Large intestine (tissue), 3 donors: ENCODE measurements at regions not wholly inside any gene's neighbourhood (a gene's known extent, or its start where the extent isn't known, plus 50 kb on each side); places are given as distances from the start of the nearest gene placed in this dataset.

Source experiments
- DNase-seq, 2 donors: peaks; one replicate each; pipeline versions ENCODE4 v3.0.0 to v3.0.0-alpha.2; 2013
- H3K27ac ChIP-seq: one replicate; pipeline ENCODE4 v1.5.1; 2013; ENCODE audit warnings: low read length
- H3K27me3 ChIP-seq: 2 replicates; pipeline ENCODE4 v1.6.1; 2013; ENCODE audit warnings: low read length; ENCODE audit not compliant: control insufficient read depth, insufficient read depth
- H3K36me3 ChIP-seq: 2 replicates; pipeline ENCODE4 v1.6.1; 2013; ENCODE audit warnings: low read length; ENCODE audit not compliant: control insufficient read depth, insufficient read depth
- H3K4me1 ChIP-seq: one replicate; pipeline ENCODE4 v1.6.1; 2013; ENCODE audit warnings: low read length; ENCODE audit not compliant: control insufficient read depth, insufficient read depth
- H3K4me3 ChIP-seq: one replicate; pipeline ENCODE4 v1.5.1; 2013; ENCODE audit warnings: low read length
- H3K9me3 ChIP-seq: one replicate; pipeline ENCODE4 v1.6.1; 2013; ENCODE audit warnings: mild to moderate bottlenecking, low read depth, low read length, moderate library complexity; ENCODE audit not compliant: control insufficient read depth
- WGBS: methylation state at CpG from one replicate; pipeline ENCODE4 v1.1.5; 2013; ENCODE audit warnings: low lambda C conversion rate; ENCODE audit not compliant: insufficient coverage; 5-methylcytosine and 5-hydroxymethylcytosine counted together

DNA sequence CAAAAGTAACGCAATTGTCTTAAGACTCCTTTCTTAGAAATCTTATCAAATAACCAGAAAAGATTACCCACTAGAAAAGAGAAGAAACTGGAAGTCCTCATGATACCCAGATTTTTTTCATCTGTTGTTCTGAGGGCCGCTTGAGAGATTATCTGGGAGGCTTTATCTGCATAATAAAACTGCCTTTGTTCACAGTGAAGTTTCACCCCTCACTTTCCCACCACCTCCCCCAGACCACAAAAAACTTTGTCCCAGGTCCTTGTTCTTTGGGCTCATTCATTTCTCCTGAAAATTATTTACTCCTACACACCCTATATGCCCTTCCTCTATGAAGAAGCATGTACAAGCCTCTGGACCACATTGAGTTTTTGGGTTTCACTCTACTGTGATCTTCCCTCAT, 745.1 kb upstream of the COBL start:
- Histone ChIP-seq H3K27me3 (no peaks in the 10 kb centered on the region), H3K9me3 (no peaks in the 10 kb centered on the region), H3K36me3 (no peaks in the 10 kb centered on the region), H3K4me1 (no peaks in the 10 kb centered on the region), H3K27ac (no peak overlapping the region), H3K4me3 (no peak overlapping the region)
- no peak for DNase-seq
- no CpG with 5 or more reads among the region's 2 CpGs for WGBS

DNA sequence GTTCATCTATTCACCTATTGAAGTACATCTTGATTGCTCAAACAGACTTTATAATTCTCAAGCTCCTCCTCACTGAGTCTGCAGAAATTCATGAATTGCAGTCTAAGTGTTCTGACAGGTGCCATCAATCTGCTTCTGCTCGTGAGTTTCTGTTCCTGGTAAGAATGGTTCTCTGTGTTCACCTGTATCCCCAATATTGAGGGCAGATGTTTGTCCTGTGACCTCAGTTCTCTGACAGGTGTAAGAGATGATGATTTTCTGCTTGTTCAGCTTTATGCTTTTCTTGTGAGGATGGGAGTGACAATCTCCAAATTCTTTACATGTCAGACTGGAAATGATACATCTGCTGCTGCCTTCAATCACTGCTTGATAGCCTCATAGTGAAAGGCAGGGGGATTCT, 736.9 kb upstream of the COBL start:
- WGBS = no CpG with 5 or more reads among the region's 1 CpG
- H3K27ac ChIP-seq = no peak overlapping the region
- H3K27me3 ChIP-seq = no peaks in the 10 kb centered on the region
- H3K36me3 ChIP-seq = no peaks in the 10 kb centered on the region
- no peaks in the 10 kb centered on the region for H3K4me1 ChIP-seq
- H3K9me3 ChIP-seq = no peaks in the 10 kb centered on the region
- no peak for DNase-seq
- no peak overlapping the region for H3K4me3 ChIP-seq

DNA sequence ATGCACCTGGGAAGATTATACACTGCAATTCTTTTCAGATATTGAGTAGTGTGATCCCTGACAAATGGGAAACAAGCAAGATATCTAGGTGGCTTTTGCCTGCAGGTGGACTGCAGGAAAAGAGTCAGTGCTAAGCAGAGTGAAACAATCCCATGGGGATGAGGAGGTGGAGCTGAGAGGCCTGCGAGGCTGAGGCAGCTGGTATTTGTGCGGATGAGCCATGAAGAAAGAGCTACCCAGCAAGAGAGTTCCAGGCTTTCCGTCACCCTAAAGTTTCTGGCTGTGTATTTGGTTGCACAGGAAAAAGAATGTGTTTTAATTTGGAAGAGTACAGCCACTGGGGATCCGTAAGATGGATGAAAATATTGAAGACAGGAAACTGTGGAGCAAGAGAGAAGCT, 714.1 kb upstream of the COBL start:
- Histone ChIP-seq H3K4me3 (no peak overlapping the region), H3K27ac (no peak overlapping the region), H3K36me3 (no peaks in the 10 kb centered on the region), H3K4me1 (no peaks in the 10 kb centered on the region), H3K27me3 (no peaks in the 10 kb centered on the region), H3K9me3 (no peaks in the 10 kb centered on the region)
- DNase-seq = no peak
- no CpG with 5 or more reads among the region's 4 CpGs for WGBS

DNA sequence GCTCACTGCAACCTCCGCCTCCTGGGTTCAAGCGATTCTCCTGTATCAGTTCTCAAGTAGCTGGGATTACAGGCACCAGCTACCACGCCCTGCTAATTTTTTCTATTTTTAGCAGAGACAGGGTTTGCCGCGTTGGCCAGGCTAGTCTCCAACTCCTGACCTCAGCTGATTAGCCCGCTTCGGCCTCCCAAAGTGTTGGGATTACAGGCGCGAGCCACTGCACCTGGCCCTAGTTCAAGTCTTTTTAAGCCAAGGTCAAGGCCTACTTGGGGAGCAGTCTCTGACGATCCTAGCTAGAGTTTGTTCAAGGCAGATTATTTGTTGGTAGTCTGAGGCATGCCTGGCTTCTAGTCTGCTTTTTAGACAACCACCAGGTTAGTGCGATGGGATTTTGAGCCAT, 709.5 kb upstream of the COBL start:
- H3K36me3 ChIP-seq = no peaks in the 10 kb centered on the region
- no peaks in the 10 kb centered on the region for H3K27me3 ChIP-seq
- WGBS = 95% methylated on average over 4 of the region's 11 CpGs
- DNase-seq = no peak
- H3K4me1 ChIP-seq = no peaks in the 10 kb centered on the region
- H3K9me3 ChIP-seq = no peaks in the 10 kb centered on the region
- H3K4me3 ChIP-seq = no peak overlapping the region
- no peak overlapping the region for H3K27ac ChIP-seq

DNA sequence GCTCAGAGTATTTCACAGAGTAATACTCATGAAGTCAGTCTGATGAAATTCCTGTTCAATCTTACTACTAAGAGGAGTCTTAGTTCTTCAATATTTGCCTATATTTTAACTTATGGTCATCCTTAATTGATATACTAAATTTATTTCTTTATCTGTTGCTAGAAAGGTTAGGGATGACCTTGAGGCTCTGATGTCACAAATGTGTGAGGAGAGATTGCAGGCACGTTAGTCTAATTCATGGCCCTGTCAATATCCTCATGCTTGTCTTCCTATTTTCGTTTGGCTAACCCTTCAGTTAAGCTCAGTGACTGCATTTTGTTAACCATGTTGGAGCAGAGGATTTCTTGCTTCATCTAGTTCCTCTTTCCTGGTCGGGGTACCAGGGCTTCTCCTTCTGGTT, 704.7 kb upstream of the COBL start:
- Histone ChIP-seq H3K4me3 (no peak overlapping the region), H3K27ac (no peak overlapping the region), H3K36me3 (no peaks in the 10 kb centered on the region), H3K4me1 (no peaks in the 10 kb centered on the region), H3K27me3 (no peaks in the 10 kb centered on the region), H3K9me3 (no peaks in the 10 kb centered on the region)
- DNase-seq = no peak
- 50% methylated on average over 2 of the region's 3 CpGs for WGBS

GRCh38 chr7:52018680-52019054, 702.1 kb upstream of the COBL start:
- no CpG with 5 or more reads among the region's 3 CpGs for WGBS
- Histone ChIP-seq H3K36me3 (no peaks in the 10 kb centered on the region), H3K27ac (no peak overlapping the region), H3K9me3 (no peaks in the 10 kb centered on the region), H3K4me3 (no peak overlapping the region), H3K27me3 (no peaks in the 10 kb centered on the region), H3K4me1 (no peaks in the 10 kb centered on the region)
- no peak for DNase-seq

DNA sequence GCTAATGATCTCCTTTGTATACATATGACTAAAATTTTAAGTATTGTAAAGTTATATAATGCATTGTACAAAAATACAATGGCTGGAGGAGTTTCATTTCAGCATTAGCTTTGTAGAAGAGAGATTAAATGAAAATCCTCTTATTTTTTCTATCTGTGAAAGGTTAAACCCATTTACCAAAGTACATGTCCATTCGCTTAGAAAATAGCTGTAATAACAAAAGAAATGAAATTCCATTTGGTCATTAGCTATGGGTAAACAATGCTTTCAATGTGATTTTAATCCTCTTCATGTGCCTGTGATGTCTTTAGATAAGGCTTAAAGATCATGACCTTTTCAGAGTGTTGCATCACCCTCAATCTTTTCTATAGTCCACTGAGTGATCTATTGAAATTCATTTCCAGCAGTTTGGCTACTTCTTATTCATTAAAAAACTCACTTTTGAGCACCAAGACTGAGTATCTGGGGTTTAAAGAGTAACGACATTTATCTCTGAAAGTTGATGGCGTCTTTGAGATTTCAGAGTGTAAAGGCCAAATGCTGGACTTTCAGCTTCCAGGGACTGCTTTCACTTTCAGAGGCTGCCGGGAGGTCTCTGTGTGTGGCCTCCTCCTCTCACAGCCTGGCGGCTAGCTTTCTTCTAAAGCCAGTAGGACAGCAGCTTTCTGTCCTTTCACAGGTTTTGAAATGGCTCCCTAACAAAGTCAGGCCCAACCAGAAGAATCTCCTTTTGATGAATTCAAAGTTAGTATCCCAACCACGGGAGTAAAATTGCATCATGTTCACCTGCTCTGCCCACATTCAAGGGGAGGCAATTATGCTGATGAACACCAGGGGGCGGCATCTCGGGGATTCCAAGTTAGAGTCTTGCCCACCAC, 701.4 kb upstream of the COBL start:
- Histone ChIP-seq H3K4me3 (no peak overlapping the region), H3K4me1 (no peaks in the 10 kb centered on the region), H3K9me3 (no peaks in the 10 kb centered on the region), H3K27ac (no peak overlapping the region), H3K27me3 (no peaks in the 10 kb centered on the region), H3K36me3 (no peaks in the 10 kb centered on the region)
- no CpG with 5 or more reads among the region's 8 CpGs for WGBS
- DNase-seq = peak; percentile 50 to 81

GRCh38 chr7:52009181-52009580, 692.6 kb upstream of the COBL start:
- no peak overlapping the region for H3K27ac ChIP-seq
- no peaks in the 10 kb centered on the region for H3K36me3 ChIP-seq
- peak; percentile 29 to 37 for DNase-seq
- no peaks in the 10 kb centered on the region for H3K9me3 ChIP-seq
- no peak overlapping the region for H3K4me3 ChIP-seq
- WGBS = no CpG with 5 or more reads among the region's 1 CpG
- H3K4me1 ChIP-seq = no peaks in the 10 kb centered on the region
- no peaks in the 10 kb centered on the region for H3K27me3 ChIP-seq

- no peaks in the 10 kb centered on the region for H3K27me3 ChIP-seq
- WGBS = no CpG with 5 or more reads among the region's 1 CpG
- no peak overlapping the region for H3K27ac ChIP-seq
- no peaks in the 10 kb centered on the region for H3K9me3 ChIP-seq
- H3K36me3 ChIP-seq = no peaks in the 10 kb centered on the region
- H3K4me3 ChIP-seq = no peak overlapping the region
- no peak for DNase-seq
- no peaks in the 10 kb centered on the region for H3K4me1 ChIP-seq
These were observed 690.1 kb upstream of the COBL start for GRCh38 chr7:52006674-52007073.

DNA sequence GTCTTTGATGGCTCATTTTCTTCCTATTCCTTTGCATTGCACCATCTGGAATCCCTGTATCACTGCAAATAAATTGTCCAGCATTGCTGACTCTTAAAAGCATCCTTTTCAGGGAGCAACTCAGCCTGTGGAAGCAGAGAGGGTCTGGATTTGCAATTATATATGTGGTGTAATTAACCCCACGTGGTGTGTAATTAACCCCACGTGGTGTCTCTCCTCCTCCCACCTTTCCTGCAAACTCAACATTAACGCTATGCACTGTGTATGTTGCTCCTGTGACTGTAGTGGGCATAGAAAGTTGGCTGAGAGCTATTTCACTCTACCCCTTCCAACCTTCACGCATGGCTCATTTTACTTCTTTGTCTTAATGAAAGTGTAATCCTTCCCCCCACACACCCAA, 689.0 kb upstream of the COBL start:
- H3K36me3 ChIP-seq = no peaks in the 10 kb centered on the region
- WGBS = no CpG with 5 or more reads among the region's 4 CpGs
- H3K9me3 ChIP-seq = no peaks in the 10 kb centered on the region
- no peak for DNase-seq
- no peak overlapping the region for H3K27ac ChIP-seq
- no peak overlapping the region for H3K4me3 ChIP-seq
- H3K4me1 ChIP-seq = no peaks in the 10 kb centered on the region
- no peaks in the 10 kb centered on the region for H3K27me3 ChIP-seq

DNA sequence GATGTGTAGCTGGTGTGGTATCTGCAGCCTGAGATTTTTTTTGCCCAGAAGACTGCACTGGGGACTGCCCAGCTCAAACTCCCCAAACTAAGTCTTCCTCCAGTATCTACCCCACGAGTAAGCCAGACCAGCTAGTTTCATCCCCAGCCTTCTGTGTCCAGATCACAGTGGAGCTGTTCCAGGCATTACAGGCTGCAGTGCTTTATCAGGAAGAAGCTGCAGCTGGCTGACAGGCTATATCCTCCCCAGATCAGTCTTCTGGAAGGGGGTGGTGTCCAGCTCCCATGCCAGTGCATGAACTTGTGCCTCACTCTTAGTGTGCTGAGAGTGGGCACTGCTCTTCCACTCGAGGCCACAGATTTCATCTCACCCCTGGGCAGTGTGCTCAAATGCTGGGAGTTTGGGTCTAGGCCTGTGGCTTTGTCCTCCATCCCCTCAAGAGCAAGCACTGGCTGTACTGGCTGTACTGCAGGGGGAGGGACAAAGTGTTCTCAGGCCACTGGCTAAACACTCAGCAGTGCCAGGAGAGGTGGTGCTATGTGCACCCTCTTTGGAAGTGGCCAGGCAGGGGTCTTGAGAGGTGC, 679.1 kb upstream of the COBL start:
- Histone ChIP-seq H3K4me1 (no peaks in the 10 kb centered on the region), H3K36me3 (no peaks in the 10 kb centered on the region), H3K9me3 (peaks cover 5% of the 10 kb centered on the region), H3K4me3 (no peak overlapping the region), H3K27ac (no peak overlapping the region), H3K27me3 (no peaks in the 10 kb centered on the region)
- DNase-seq = no peak
- WGBS = no CpG with 5 or more reads among the region's 2 CpGs
